MV-4-11 (cell line): ENCODE measurements at regions not wholly inside any gene's neighbourhood (a gene's known extent, or its start where the extent isn't known, plus 50 kb on each side); places are given as distances from the start of the nearest gene placed in this dataset.
A peak's percentile ranks its signal among the peaks of the same experiment; 100 is the strongest.

Experiments used
- DNase-seq: peaks from one replicate; lab custom pipeline; 2025; lab: John Stamatoyannopoulos, UW

DNA sequence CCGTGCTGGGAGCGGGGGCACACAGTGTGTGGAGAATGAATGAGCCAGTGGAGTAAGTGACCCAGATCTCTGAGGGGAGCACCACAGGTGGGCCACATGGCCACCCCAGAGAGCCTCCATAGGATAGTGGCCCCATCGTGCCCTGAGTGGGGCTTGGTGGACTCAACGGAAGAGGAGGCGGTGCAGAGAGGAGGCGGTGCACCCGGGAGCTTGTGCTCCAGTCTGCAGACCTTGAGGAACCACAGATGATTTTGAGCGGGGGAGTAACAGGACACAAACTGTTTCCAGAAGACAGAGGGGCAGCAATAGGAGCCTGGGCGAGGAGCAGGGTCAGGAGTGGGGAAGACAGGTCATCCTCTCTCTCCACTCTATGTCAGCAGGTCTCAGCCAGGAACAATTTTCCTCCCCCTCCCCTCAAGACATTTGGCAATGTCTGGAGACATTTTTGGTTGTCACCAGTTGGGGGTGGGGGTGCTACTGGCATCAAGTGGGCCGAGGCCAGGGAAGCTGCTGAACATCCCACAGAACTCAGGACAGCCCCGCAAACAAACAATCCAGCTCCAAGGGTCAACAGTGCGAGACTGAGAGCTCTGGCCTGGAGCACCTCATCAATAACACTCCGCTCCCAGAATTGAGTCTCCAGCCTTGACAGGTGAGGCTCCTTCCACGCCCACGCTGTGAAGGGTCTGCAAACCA lies 182.2 kb downstream of the USP12 start:
- no peak for DNase-seq

DNA sequence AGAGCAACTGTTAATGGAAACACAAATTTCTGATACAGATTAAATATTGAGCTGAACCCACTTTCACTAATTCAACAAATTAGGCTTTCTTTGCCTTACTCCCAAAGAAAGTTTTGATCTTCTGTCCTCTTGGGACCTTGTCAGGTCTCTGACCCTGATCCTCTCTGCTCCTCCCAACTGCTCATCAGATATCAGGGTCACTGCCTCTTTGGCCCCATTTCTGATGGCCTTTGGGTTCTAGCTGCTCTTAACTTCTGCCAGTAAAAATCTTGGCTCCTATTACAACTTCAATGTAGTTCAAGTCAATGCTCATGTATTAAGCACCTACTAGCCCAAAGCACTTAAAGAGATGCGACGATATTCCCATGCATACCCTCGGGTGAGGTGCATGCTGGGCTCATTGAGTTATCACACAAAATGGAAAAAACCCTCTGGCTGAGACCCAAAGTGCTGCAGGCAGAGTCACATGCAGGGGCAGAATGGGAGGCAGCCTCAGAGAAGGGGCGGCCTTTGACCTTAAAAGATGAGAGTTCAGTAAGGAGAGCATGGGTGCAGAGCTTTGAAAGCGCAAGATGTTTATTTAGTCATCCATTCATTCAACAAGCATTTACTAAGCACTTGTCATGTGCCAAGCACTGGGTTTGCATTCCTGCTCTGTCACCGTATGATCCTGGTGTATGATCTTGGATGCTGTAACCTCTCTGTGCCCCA lies 183.4 kb downstream of the USP12 start:
- DNase-seq = no peak

DNA sequence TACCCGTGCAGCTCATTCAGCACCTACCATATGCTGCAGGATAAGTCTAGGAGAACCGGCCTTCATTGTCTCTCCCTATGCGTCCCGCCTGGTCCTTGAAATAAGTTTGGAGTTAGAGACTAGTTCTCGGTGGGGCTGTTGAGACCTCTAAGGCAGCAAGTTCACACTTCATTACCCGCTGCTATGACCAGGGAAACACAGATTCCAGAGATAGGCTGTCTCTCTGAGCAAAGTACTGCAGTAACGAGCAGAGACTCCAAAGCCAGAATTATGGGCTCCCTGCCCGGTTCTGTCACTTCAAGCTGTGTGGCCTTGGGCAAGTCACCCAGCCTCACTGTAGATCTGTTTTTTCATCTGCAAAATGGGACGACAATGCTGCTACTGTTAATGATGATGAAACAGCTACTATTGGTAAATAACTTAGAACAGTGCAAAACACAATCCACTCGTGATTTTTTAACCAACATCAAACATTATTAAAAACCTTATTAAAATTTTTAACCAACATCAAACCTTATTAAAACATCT lies 184.1 kb downstream of the USP12 start:
- no peak for DNase-seq

DNA sequence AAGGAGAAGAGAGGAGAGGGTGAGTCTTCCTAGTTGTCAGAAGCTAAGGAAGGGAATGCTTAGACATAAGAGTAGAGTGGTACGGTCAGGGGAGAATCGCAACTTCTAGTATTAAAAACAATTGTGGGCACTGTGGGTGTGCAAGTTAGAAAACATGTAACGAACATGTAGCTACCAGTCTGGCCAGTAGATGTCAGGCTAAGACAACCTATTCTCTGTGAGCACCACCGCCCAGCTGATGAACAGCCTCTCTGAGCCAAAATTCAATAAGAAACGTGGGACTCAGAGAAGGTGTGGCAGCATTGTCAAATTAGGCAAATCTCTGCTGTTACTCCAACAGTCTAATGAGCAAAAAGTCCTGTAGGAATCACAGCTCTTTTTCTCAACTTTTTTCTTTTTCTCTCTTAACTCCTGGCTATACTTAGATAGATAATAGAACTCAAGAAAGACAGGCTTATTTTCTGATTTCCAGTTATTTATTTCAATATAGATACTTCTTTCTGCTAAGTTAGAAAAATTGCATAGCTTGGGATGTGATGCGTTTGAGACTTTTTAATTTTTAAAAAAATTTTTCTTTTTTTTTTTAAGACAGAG lies 186.2 kb downstream of the USP12 start:
- DNase-seq = peak; percentile 72

DNA sequence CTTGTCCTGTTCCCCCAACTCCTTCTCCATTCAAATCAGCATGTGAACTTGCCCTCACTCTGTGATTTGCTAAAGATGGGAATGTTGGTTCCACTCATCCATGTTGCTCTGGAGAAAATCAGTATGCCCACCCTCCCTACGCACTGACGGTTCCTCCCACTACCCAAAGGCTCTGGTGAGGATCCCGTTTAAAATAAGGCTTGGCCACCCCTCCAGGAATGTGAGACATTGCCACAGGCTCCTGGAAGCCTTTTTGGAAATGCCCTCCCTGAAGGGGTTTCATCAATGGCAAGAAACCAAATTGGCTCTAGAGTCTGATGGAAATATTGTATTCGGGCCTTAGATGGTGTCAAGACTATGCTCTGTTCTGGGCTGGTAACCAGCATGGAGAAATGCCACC lies 187.3 kb downstream of the USP12 start:
- no peak for DNase-seq

DNA sequence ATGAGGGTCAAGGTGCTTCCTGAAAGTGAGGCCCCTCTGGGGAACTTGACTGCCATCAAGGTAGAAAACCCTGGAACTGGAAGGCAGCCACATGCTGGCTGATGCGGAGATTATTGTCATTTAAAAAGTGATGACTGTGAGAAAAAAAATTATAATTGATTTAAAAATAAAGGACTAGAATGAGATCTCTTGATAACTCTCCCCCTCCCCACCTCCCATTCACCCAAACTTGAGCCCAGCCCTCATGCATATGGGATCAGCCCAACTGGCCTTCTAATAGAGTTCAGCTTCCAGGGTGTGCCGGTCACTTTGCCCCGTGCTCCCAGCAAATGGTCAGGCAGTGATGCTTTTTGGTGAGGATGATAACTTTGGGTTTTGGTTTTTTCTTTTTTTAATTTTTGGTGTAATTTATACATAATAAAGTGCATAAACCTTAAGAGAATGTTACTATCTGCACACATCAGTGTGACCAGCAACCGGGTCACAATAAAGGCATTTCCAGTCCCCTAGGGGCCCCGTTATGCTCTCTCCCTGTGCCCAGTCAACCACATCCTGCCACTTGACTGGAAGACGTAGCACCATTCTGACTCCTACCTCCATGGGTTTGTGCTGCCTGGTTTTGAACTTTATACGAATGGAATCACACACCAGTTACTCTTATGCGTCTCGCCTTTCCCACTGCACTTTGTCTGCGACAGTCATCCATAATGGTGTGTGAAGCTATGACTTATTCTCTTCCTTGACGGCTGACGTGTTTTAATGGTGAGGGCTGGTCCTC lies 187.9 kb downstream of the USP12 start:
- DNase-seq = no peak

DNA sequence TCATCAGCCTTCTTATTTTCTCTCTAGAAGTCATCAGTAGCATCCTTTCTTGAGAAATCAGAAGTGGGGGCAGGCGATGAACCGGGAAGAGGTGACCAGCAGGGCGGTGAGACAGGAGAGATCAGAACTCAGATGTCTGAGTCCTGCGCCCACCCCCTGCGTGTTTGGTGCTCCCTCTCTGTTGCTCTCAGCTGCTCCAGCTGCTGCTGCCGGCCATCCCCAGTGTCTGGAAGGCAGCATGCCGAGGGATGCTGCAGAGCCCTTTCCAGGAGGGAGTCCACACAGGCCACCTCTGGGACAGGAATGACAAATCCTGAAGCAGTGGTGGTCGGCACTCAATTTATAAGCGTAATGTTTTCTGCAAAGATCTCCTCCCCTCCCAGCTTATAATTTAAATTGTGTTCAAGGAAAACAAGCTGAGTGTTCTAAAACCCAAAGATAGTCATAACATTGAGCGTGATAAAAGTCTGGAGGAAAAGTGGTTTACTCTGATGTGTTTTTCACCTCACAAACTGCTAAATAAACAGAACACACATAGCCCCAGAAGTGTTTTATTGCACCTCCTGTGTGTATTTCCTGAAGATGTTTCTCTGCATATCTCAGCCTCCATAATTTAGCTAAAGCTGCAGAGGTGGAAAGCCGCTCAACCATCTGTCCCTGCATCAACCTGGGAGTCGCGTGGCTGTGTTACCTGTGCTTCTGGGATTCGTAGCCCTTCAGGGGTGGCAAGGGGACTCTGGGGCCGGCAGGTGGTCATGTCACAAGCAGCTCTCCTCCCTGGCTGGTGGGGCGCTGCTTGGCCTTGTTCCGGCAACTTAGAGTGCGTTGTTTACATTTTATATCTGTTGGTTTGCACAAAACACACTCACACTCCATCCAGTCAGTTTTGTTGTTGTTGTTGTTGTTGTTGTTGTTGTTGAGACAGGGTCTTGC lies 191.2 kb downstream of the USP12 start:
- no peak for DNase-seq

DNA sequence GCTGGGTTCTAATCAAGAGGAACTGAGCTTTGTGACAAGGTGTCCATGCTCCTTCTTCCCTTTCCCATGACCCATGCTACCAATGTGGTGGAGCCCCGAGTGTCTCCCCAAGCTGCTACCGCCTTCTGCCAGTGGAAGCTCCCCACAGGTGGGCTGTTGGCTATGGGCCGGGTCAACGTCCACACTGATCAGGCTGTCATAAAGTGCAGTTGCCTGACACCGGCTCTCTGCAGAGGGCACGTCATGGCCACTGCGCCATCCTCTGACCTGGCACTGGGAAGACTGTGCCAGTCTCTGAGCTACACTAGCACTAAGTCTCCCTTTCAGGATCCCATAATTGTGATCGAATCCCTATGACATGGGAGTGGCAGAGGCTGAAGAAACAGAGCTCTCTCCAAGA lies 192.3 kb downstream of the USP12 start:
- DNase-seq = peak; percentile 9

DNA sequence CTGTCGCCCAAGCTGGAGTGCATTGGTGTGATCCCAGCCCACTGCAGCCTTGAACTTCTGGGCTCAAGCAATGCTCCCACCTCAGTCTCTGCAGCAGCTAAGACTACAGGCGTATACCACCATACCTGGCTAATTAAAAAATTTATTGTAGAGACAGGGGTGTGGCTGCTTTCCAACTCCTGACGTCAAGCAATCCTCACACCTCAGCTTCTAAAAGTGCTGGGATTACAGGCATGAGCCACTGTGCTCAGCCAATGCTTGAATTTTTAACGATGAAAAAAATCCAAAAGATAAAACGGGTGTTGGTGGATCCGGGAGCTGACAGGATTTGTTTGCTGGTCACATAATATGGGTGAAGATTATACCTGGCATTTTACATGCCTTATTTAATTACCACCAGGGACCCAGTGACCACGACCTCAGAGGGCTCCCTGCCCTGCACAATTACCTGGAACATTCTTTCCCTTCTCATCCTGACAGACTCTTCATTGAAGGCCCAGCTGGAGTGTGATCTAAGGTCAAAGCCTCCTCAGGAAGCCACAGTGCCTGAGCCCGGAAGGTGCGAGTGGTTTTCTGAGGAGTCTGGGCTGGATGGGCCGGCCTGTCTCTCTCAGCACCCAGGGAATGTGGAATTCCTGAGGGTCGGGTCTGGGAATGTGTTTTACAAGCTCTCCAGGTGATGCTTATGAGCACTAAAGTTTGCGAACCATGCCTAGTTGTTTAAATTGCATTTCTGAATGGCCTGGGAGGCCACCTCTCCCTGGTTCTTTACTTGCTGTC lies 193.3 kb downstream of the USP12 start:
- no peak for DNase-seq

DNA sequence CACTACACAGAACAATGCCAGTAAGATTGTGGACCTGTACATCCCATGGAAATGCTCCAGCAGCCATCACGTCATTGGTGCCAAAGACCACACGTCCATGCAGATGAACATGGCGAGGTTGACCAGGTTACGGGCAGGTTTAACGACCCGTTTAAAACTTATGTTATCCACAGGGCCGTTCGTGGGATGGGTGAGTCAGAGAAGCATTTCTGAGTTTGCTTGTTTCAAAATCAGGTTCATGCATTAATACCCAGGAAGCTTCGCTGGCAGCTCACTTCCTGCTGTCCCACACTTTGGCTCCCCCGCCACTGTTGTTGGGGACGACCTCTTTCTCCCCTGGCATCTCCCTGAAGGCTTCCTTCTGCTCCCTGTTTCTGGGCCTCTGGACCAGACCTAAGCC lies 194.1 kb downstream of the USP12 start:
- DNase-seq = peak; percentile 78

DNA sequence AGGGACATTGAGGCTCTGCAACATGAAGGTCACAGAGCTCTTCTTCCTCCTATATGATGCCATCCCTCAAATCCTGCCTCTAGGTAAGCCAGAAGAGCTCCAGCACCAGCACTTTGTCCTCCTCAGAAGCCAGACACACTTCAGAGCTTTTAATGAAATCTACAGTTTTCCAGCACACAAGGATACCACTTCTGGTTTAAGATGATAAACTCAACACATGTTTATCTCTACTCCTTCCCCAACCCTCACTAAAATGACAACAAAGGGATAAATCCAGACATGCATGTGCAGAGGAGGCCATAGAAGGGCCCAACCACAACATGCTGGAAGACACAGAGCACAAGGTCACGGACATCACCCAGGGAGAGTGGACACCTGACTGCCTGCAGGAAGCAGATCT lies 195.3 kb downstream of the USP12 start:
- DNase-seq = no peak

DNA sequence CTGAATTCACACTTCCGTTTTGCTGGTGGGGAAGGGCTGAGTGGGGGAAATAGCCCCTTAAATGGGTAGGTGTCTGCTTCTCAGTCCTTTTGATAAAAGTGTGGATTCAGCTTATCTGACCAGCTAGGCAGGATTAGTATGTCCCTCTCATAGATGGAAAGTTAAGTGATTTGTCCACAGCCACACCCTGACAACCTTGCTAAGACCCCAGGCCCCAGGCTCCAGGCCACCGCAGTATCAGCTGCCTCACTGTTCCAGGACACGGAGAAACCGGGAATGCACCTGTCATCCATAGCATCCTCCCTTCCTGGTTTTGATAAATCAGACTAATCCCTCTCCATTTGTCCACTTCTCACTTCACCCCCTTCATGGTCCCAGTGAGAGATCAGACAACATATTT lies 197.7 kb downstream of the USP12 start:
- DNase-seq = no peak

DNA sequence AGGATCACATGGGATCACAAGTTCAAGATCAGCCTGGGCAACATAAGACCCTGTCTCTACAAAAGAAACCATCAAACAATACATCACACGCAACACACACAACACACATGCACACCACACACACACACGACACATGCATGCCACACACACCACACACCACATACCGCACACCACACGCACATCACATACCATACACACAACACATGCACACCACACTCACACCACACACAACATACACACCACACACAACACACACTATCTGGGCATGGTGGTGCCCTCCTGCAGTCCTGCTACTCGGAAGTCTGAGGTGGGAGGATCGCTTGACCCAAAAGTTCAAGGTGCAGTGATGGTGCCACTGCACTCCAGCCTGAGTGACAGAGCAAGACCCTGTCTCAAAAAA lies 198.3 kb downstream of the USP12 start:
- DNase-seq = no peak

DNA sequence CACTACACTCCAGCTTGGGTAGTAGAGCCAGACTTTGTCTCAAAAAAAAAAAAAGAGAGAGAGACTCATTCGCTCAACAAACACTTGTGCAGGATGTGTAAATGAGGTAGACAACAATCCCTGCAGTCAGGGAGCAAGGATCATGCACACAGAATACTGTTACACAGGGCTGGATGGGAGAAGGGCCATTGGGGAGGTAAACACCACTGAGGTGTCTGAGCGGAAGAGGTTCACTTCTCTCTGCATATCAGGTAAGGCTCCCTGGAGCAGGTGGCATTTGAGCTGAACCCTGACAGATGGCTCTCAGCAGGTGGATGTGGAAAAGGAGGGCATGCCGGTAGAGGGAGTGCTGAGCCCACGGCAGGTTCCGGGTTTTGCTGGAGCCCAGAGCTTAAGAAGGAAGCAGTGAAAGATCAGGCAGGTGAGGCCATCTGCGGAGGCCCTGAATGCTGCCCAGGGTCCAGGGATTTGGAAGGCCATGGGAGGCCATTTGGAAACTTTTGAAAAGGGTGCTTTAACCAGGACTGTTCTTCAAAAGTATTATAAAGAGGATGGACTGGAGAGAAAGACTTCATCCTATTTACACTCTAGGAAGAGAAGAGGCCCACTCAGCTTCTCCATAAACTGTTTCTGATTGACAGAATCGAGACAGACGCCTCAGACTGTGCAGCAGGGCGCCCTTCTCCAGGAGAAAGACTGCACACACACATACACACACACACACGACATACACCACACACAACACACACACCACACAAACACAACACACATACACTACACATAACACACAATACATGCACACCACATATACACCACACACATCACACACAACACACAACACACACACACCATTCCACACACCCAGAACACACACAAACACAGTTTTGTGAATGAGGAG lies 199.4 kb downstream of the USP12 start:
- DNase-seq = peak; percentile 41

DNA sequence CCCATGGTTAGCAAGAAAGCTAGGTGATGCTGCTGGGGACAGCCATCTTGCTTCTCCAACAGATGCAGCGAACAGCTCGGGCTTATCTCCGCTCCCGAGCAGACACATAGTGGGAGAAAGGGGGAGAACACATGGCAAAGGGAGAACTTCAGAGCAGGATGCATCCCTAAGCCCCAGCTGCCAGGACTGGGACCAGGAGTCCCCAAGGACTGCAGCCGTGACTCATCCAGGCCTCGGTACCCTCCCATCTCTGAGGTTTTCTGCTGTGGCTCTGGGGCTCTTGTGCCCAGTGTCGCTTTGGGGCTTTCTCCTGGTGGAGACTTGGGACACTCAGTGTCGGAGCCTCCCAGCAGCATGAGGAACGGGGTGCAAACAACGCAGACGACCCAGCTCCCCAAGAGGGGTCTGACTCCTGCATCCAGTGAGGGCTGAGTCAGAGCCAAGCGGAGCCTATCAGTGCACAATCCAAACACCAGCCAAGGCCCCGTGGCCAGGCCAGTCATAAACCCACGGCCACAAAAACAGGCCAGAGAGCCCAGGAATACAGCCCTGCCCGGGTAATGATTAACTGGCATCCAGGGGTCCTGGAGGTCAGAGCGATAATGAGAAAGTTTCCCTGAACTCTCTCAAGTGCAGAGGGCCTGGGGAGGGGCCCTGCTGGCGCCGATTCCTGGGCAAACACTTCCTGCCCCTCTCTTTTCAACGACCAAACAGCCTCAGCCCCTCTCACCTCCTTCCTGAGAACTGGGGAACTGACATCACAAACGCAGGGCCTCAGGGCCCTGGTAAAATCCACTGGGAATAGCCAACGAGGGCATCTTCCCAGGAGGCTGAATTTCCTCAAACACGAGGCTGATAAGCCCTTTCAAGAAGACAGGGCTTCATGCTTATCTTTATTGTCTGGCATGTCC lies 202.9 kb downstream of the USP12 start:
- DNase-seq = no peak

DNA sequence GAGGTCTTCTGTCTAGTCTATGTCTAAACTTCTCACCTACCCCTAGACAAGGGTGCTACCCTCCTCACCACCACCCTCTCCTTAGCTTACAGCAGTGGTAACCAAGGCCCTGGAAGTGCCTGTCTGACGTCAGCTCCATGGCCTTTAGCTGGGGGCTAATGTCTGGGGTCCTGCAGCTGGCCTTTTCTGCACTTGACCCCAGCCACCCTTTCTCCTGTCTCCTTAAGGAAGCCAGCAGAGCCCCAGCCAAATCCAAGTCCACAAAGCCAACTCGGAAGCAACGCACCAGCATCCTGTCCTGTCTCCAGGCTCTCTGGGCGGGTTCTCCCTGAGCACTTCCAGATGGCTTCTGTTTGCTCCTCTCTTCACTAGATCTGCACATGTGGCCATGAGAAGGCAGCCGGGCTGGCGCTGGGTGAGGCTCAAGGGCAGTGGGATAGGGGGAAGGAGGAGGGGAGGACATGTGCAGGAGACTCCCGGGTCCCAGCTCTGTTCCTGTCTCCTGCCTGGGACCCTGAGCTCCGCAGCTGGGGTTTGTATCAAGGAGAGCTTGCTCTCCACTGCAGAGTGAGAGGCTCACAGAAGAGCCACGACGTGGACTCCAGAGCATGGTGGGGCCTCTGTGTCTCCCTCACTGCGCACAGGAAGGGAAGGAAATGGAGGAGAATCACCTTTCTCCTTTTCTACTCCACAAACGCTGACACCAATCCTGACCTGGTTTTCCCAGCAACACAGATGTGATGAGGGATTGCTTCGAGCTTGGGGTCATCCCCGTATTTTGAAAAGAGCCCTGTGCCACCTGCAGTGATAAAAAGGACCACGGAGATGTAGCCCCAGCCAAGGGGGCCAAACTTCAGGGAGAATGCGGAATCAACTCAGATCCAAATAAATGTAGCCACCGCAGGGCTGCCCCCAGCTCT lies 204.2 kb downstream of the USP12 start:
- no peak for DNase-seq

DNA sequence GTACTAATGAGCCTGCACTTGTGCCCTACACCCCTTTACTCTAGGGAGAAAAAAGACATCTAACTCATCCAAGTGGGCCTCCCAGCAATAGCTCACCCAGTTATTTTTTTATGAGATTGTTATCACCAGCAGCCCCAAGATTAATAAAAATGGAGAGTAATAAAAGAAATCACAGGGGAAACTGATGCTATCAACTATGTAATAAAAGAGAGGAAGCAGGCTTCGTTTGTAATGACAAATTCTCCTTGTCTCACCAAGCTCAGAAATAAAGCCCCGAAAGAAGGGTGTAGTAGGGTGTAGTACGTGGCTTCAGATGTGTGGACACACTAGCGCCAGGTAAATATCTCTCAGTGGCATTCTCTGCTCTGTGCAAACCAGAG lies 204.9 kb downstream of the USP12 start:
- DNase-seq = no peak
